ENCODE measurements at regions not wholly inside any gene's neighbourhood (a gene's known extent, or its start where the extent isn't known, plus 50 kb on each side); places are given as distances from the start of the nearest gene placed in this dataset.

GRCh38 chr1:87955038-87955437 lies 626.4 kb downstream of the LMO4 start:
- no peak overlapping the region for H3K9ac ChIP-seq (ENCODE audit: low read length in 3 of 3)
- H3K27me3 ChIP-seq (ENCODE audit: control insufficient read depth, insufficient read depth, low read length): no peaks in the 10 kb centered on the region
- intact Hi-C loops (cut with DNase I): no loop called here
- H3K4me1 ChIP-seq (ENCODE audit: control insufficient read depth in 2 of 3, insufficient read depth in 2 of 3, low read depth in 1 of 3, low read length in 3 of 3): no peaks in the 10 kb centered on the region
- DNase-seq: no peak
- H3K27ac ChIP-seq (ENCODE audit: low read depth in 2 of 2, low read length in 2 of 2): no peak overlapping the region
- no peaks in the 10 kb centered on the region for H3K36me3 ChIP-seq (ENCODE audit: control insufficient read depth in 2 of 3, insufficient read depth in 3 of 3, low read length in 3 of 3)
- H3K4me3 ChIP-seq (ENCODE audit: low read length in 3 of 3): no peak overlapping the region
- no peak for FAIRE-seq
- H3K9me3 ChIP-seq (ENCODE audit: control insufficient read depth in 2 of 3, insufficient read depth in 1 of 3, low read length in 3 of 3): no peaks in the 10 kb centered on the region
- TF ChIP-seq CTCF (IDR thresholded peaks at IDR 0.05; ENCODE audit: borderline replicate concordance, extremely low read depth, insufficient read depth): no peak

- no peak overlapping the region for H3K27ac ChIP-seq (ENCODE audit: low read depth in 2 of 2, low read length in 2 of 2)
- no peak for FAIRE-seq
- intact Hi-C loops (cut with DNase I): no loop called here
Measured at GRCh38 chr1:87956072-87956471, 627.4 kb downstream of the LMO4 start.

DNA sequence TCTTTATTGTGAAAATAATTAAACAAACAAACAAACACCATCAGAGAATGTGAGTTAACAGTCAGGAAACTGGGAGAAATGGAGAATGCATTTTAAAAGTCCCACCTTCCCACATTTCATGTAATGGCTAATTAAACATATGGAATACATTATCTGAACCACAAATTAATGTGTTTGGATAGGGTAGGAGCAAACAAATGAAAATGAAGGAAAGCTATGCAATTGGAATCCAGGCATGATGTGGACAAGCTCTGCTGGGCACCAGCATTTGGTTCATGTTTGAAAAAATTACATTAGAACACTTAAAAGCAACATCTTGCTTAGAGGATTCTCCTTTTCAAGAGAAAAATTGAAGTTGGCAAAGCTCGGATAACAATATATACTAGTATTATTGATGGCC lies 628.1 kb downstream of the LMO4 start:
- H3K36me3 ChIP-seq (ENCODE audit: control insufficient read depth in 2 of 3, insufficient read depth in 3 of 3, low read length in 3 of 3): no peaks in the 10 kb centered on the region
- intact Hi-C loops (cut with DNase I): no loop called here
- FAIRE-seq (no peak), DNase-seq (no peak)
- H3K4me3 ChIP-seq (ENCODE audit: low read length in 3 of 3): no peak overlapping the region
- no peak for TF ChIP-seq CTCF (IDR thresholded peaks at IDR 0.05; ENCODE audit: borderline replicate concordance, extremely low read depth, insufficient read depth)
- H3K4me1 ChIP-seq (ENCODE audit: control insufficient read depth in 2 of 3, insufficient read depth in 2 of 3, low read depth in 1 of 3, low read length in 3 of 3): no peaks in the 10 kb centered on the region
- H3K27ac ChIP-seq (ENCODE audit: low read depth in 2 of 2, low read length in 2 of 2): no peak overlapping the region
- no peaks in the 10 kb centered on the region for H3K9me3 ChIP-seq (ENCODE audit: control insufficient read depth in 2 of 3, insufficient read depth in 1 of 3, low read length in 3 of 3)
- H3K9ac ChIP-seq (ENCODE audit: low read length in 3 of 3): no peak overlapping the region
- no peaks in the 10 kb centered on the region for H3K27me3 ChIP-seq (ENCODE audit: control insufficient read depth, insufficient read depth, low read length)

More at GRCh38 chr1:87956072-87956471, 627.4 kb downstream of the LMO4 start:
- Histone ChIP-seq H3K4me3 (ENCODE audit: low read length in 3 of 3) (no peak overlapping the region), H3K9me3 (ENCODE audit: control insufficient read depth in 2 of 3, insufficient read depth in 1 of 3, low read length in 3 of 3) (no peaks in the 10 kb centered on the region), H3K36me3 (ENCODE audit: control insufficient read depth in 2 of 3, insufficient read depth in 3 of 3, low read length in 3 of 3) (no peaks in the 10 kb centered on the region), H3K4me1 (ENCODE audit: control insufficient read depth in 2 of 3, insufficient read depth in 2 of 3, low read depth in 1 of 3, low read length in 3 of 3) (no peaks in the 10 kb centered on the region), H3K27me3 (ENCODE audit: control insufficient read depth, insufficient read depth, low read length) (no peaks in the 10 kb centered on the region), H3K9ac (ENCODE audit: low read length in 3 of 3) (no peak overlapping the region)
- TF ChIP-seq CTCF (IDR thresholded peaks at IDR 0.05; ENCODE audit: borderline replicate concordance, extremely low read depth, insufficient read depth): no peak
- no peak for DNase-seq

DNA sequence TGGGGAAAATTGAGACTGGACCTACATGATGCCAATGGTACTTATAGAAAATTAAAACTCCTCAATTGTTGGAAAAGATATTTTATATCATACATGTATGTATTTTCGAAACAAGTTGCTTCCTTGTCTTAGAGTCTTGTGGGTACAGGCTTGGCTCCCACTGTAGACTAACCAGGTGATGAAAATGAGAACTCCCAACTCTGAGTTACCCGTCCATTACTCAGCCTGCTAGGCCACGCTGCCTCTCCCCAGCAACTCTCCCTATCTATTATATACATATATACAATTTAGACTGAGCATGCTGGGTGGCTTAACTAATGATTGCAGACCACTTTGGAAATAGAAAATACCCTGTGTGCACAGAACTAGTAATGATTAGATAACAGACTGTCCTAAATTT lies 628.7 kb downstream of the LMO4 start:
- H3K9me3 ChIP-seq (ENCODE audit: control insufficient read depth in 2 of 3, insufficient read depth in 1 of 3, low read length in 3 of 3): no peaks in the 10 kb centered on the region
- H3K36me3 ChIP-seq (ENCODE audit: control insufficient read depth in 2 of 3, insufficient read depth in 3 of 3, low read length in 3 of 3): no peaks in the 10 kb centered on the region
- DNase-seq (no peak), FAIRE-seq (no peak)
- H3K4me3 ChIP-seq (ENCODE audit: low read length in 3 of 3): no peak overlapping the region
- no peak overlapping the region for H3K27ac ChIP-seq (ENCODE audit: low read depth in 2 of 2, low read length in 2 of 2)
- no peaks in the 10 kb centered on the region for H3K4me1 ChIP-seq (ENCODE audit: control insufficient read depth in 2 of 3, insufficient read depth in 2 of 3, low read depth in 1 of 3, low read length in 3 of 3)
- no peaks in the 10 kb centered on the region for H3K27me3 ChIP-seq (ENCODE audit: control insufficient read depth, insufficient read depth, low read length)
- TF ChIP-seq CTCF (IDR thresholded peaks at IDR 0.05; ENCODE audit: borderline replicate concordance, extremely low read depth, insufficient read depth): no peak
- intact Hi-C loops (cut with DNase I): no loop called here
- no peak overlapping the region for H3K9ac ChIP-seq (ENCODE audit: low read length in 3 of 3)
